GDM1 (cell line): ENCODE measurements at regions not wholly inside any gene's neighbourhood (a gene's known extent, or its start where the extent isn't known, plus 50 kb on each side); places are given as distances from the start of the nearest gene placed in this dataset.

ENCODE experiments used
- DNase-seq: peaks from one replicate; lab custom pipeline; 2025; lab: John Stamatoyannopoulos, UW

DNA sequence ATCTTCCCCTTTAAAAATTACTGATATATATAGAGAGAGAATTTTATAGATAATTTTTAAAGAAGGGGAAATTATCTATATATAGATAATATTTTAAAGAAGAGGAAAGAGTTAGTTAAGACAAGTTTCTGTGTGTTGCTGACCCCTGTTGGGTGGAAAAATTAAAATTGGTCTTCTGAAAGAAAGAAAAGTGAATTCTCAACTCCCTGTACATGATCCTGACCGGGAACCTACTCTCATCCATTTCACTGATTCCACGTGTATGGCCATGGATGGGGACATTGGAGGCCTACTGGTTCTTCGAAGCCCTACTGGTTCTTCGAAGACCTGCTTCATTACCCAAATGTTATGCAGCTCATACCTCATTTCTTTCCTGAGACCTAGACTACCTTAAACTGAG lies 53.0 kb upstream of the TCF21 start:
- no peak for DNase-seq

DNA sequence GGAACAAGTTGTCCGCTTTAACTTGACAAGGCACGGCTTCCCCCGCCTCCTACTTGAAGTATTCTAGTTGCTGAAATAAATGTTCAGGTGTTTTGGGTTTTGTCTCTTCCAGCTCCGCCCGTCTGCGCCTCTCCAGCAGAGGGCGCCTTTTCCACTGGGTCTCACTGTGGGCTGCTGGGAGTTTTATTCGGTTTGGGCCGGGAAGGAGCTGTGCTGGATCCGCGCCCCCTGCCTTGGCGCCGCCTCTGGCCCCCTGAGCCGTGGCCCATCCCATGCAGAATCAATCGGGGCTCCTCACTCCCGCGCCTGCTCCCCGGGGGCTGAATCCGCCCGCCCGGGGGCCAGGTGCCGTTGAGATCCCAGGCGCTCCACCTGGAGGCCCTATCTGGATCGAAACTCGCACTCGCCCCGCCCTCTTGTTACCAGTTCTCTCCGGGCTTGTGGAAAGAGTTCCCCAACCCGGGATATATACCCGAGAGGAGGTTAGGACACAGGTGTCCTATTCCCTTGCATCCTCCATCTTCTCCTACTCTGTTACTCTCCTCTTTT lies 51.0 kb upstream of the TCF21 start:
- DNase-seq: no peak
